ENCODE measurements at regions not wholly inside any gene's neighbourhood (a gene's known extent, or its start where the extent isn't known, plus 50 kb on each side); places are given as distances from the start of the nearest gene placed in this dataset.

- no peak for TF ChIP-seq CTCF (IDR thresholded peaks at IDR 0.05)
- Histone ChIP-seq H3K4me3 (no peak overlapping the region), H3K36me3 (no peaks in the 10 kb centered on the region), H3K27me3 (no peaks in the 10 kb centered on the region), H3K9me3 (no peaks in the 10 kb centered on the region), H3K4me1 (no peaks in the 10 kb centered on the region), H3K27ac (no peak overlapping the region)
- FAIRE-seq = no peak
- no peak for ATAC-seq
- DNase-seq = no peak
- intact Hi-C loops (cut with DNase I) = no loop called here
- WGBS, 2 donors = 90 to 96% methylated on average over 3 of the region's 3 CpGs
Measured at GRCh38 chr6:40929176-40929575, 109.8 kb downstream of the UNC5CL start.

- ATAC-seq = no peak
Measured at GRCh38 chr6:40928763-40929162, 110.3 kb downstream of the UNC5CL start.

GRCh38 chr6:40928307-40928706 lies 110.7 kb downstream of the UNC5CL start:
- intact Hi-C loops (cut with DNase I) = no loop called here
- Histone ChIP-seq H3K27ac (no peak overlapping the region), H3K9me3 (no peaks in the 10 kb centered on the region), H3K36me3 (no peaks in the 10 kb centered on the region), H3K27me3 (no peaks in the 10 kb centered on the region), H3K4me1 (no peaks in the 10 kb centered on the region), H3K4me3 (no peak overlapping the region)
- DNase-seq (no peak), FAIRE-seq (no peak), ATAC-seq (no peak)
- WGBS, 2 donors = 89 to 96% methylated on average over 1 of the region's 1 CpG
- no peak for TF ChIP-seq CTCF (IDR thresholded peaks at IDR 0.05)

More at GRCh38 chr6:40928763-40929162, 110.3 kb downstream of the UNC5CL start:
- Histone ChIP-seq H3K4me3 (no peak overlapping the region), H3K4me1 (no peaks in the 10 kb centered on the region), H3K27ac (no peak overlapping the region), H3K9me3 (no peaks in the 10 kb centered on the region), H3K27me3 (no peaks in the 10 kb centered on the region), H3K36me3 (no peaks in the 10 kb centered on the region)
- 96 to 97% methylated on average over 3 of the region's 3 CpGs for WGBS, 2 donors
- intact Hi-C loops (cut with DNase I) = no loop called here
- no peak for DNase-seq
- no peak for TF ChIP-seq CTCF (IDR thresholded peaks at IDR 0.05)
- FAIRE-seq = no peak

- FAIRE-seq (no peak), ATAC-seq (no peak), DNase-seq (no peak)
- Histone ChIP-seq H3K27ac (no peak overlapping the region), H3K4me3 (no peak overlapping the region), H3K9me3 (no peaks in the 10 kb centered on the region), H3K4me1 (no peaks in the 10 kb centered on the region), H3K27me3 (no peaks in the 10 kb centered on the region), H3K36me3 (no peaks in the 10 kb centered on the region)
- intact Hi-C loops (cut with DNase I) = no loop called here
- TF ChIP-seq CTCF (IDR thresholded peaks at IDR 0.05) = no peak
- 95 to 96% methylated on average over 1 of the region's 1 CpG for WGBS, 2 donors
Measured at GRCh38 chr6:40925341-40925740, 113.7 kb downstream of the UNC5CL start.

- H3K9me3 ChIP-seq = no peaks in the 10 kb centered on the region
- H3K27ac ChIP-seq = no peak overlapping the region
- no peaks in the 10 kb centered on the region for H3K36me3 ChIP-seq
- FAIRE-seq (no peak), DNase-seq (no peak), ATAC-seq (no peak)
- H3K4me1 ChIP-seq = no peaks in the 10 kb centered on the region
- no peak for TF ChIP-seq CTCF (IDR thresholded peaks at IDR 0.05)
- intact Hi-C loops (cut with DNase I) = no loop called here
- no peaks in the 10 kb centered on the region for H3K27me3 ChIP-seq
- WGBS, 2 donors = 90 to 95% methylated on average over 7 of the region's 7 CpGs
- no peak overlapping the region for H3K4me3 ChIP-seq
Measured at GRCh38 chr6:40924839-40925238, 114.2 kb downstream of the UNC5CL start.

Measured in pancreas (tissue), 10 donors.